SK-N-SH treated with all-trans-retinoic acid at 6 μM for 48 hours (cell line): ENCODE measurements at regions not wholly inside any gene's neighbourhood (a gene's known extent, or its start where the extent isn't known, plus 50 kb on each side); places are given as distances from the start of the nearest gene placed in this dataset.

Source experiments
- ATAC-seq: fragments of 200-7000 bp; cut with Tn5 transposase; 3 replicates; pipeline ENCODE4 v1.9.1; 2020; ENCODE audit warnings: mild to moderate bottlenecking, moderate library complexity
- ARNTL ChIP-seq: fragments of 450-650 bp; formaldehyde crosslinking; IDR thresholded peaks from 2 replicates; pipeline ENCODE4 v1.5.0; 2020; ENCODE audit warnings: low read depth, mild to moderate bottlenecking, moderate library complexity, borderline replicate concordance
- BACH2 ChIP-seq: fragments of 250-450 bp; sonication (Bioruptor Pico); IDR thresholded peaks from 2 replicates; pipeline ENCODE4 v1.9.0; 2021; ENCODE audit warnings: mild to moderate bottlenecking, borderline replicate concordance
- CSDC2 ChIP-seq: fragments of 250-450 bp; sonication (Bioruptor Pico); IDR thresholded peaks from 2 replicates; pipeline ENCODE4 v1.5.0; 2020; ENCODE audit warnings: mild to moderate bottlenecking, moderate library complexity
- ESRRG ChIP-seq: fragments of 250-450 bp; sonication (Bioruptor Pico); IDR thresholded peaks from 2 replicates; pipeline ENCODE4 v1.6.1; 2021; ENCODE audit warnings: mild to moderate bottlenecking
- GLIS3 ChIP-seq: fragments of 250-450 bp; sonication (Bioruptor Pico); IDR thresholded peaks from 2 replicates; pipeline ENCODE4 v1.5.0; 2020; ENCODE audit warnings: mild to moderate bottlenecking, moderate library complexity
- ISL1 ChIP-seq: fragments of 250-450 bp; sonication (Bioruptor Pico); IDR thresholded peaks from 2 replicates; pipeline ENCODE4 v2.1.2; 2022; ENCODE audit warnings: mild to moderate bottlenecking, moderate library complexity
- OSR1 ChIP-seq: fragments of 250-450 bp; sonication (Bioruptor Pico); IDR thresholded peaks from 2 replicates; pipeline ENCODE4 v1.8.0; 2022; ENCODE audit warnings: moderate library complexity, mild to moderate bottlenecking, inconsistent platforms
- PPARA ChIP-seq: fragments of 250-450 bp; sonication (Bioruptor Pico); IDR thresholded peaks from 2 replicates; pipeline ENCODE4 v1.5.0; 2020; ENCODE audit warnings: mild to moderate bottlenecking, borderline replicate concordance
- RARB ChIP-seq: fragments of 250-450 bp; sonication (Bioruptor Pico); IDR thresholded peaks from 2 replicates; pipeline ENCODE4 v1.8.0; 2021; ENCODE audit warnings: mild to moderate bottlenecking, moderate library complexity
- SNAI2 ChIP-seq: fragments of 250-450 bp; sonication (Bioruptor Pico); IDR thresholded peaks from 2 replicates; pipeline ENCODE4 v1.5.0; 2020; ENCODE audit warnings: mild to moderate bottlenecking, moderate library complexity
- TCF4 ChIP-seq: fragments of 250-450 bp; sonication (Bioruptor Pico); IDR thresholded peaks from 2 replicates; pipeline ENCODE4 v1.8.0; 2021; ENCODE audit warnings: mild to moderate bottlenecking, moderate library complexity, borderline replicate concordance
- TOX ChIP-seq: fragments of 250-450 bp; sonication (Bioruptor Pico); IDR thresholded peaks from 2 replicates; pipeline ENCODE4 v1.8.0; 2021; ENCODE audit warnings: mild to moderate bottlenecking, moderate library complexity, borderline replicate concordance
- ZC3H10 ChIP-seq: fragments of 250-450 bp; sonication (Bioruptor Pico); IDR thresholded peaks from 2 replicates; pipeline ENCODE4 v1.5.1; 2021; ENCODE audit warnings: mild to moderate bottlenecking, moderate library complexity
- ZFP3 ChIP-seq: fragments of 250-450 bp; sonication (Bioruptor Pico); IDR thresholded peaks from 2 replicates; pipeline ENCODE4 v1.5.0; 2020; ENCODE audit warnings: mild to moderate bottlenecking, moderate library complexity
- ZFP30 ChIP-seq: fragments of 450-650 bp; formaldehyde crosslinking; IDR thresholded peaks from 2 replicates; pipeline ENCODE4 v1.5.0; 2022; ENCODE audit warnings: mild to moderate bottlenecking, moderate library complexity
- ZNF565 ChIP-seq: fragments of 450-650 bp; formaldehyde crosslinking; conservative IDR thresholded peaks from 2 replicates; pipeline ENCODE4 v1.5.0; 2020; ENCODE audit warnings: low read depth, mild to moderate bottlenecking, moderate library complexity
- ZNF70 ChIP-seq: fragments of 450-650 bp; formaldehyde crosslinking; IDR thresholded peaks from 2 replicates; pipeline ENCODE4 v1.5.0; 2020; ENCODE audit warnings: mild to moderate bottlenecking, moderate library complexity
- ZNF8 ChIP-seq: fragments of 450-650 bp; formaldehyde crosslinking; IDR thresholded peaks from 2 replicates; pipeline ENCODE4 v1.5.0; 2020; ENCODE audit warnings: mild to moderate bottlenecking, moderate library complexity
- TF ChIP-seq, protein P1 (sequence below): fragments of 250-450 bp; sonication (Bioruptor Pico); IDR thresholded peaks from 2 replicates; pipeline ENCODE4 v1.8.0; 2021; ENCODE audit warnings: low read depth, mild to moderate bottlenecking, moderate library complexity, borderline replicate concordance
- TF ChIP-seq, protein P2 (sequence below): fragments of 250-450 bp; sonication (Bioruptor Pico); IDR thresholded peaks from 2 replicates; pipeline ENCODE4 v1.5.0; 2020; ENCODE audit warnings: mild to moderate bottlenecking, moderate library complexity
- TF ChIP-seq, protein P3 (sequence below): fragments of 250-450 bp; sonication (Bioruptor Pico); IDR thresholded peaks from 2 replicates; pipeline ENCODE4 v1.8.0; 2020; ENCODE audit warnings: mild to moderate bottlenecking, moderate library complexity, borderline replicate concordance
- TF ChIP-seq, protein P4 (sequence below): fragments of 250-450 bp; sonication (Bioruptor Pico); IDR thresholded peaks from 2 replicates; pipeline ENCODE4 v1.5.1; 2020; ENCODE audit warnings: low read depth, mild to moderate bottlenecking, moderate library complexity
- TF ChIP-seq, protein P5 (sequence below): fragments of 250-450 bp; sonication (Bioruptor Pico); IDR thresholded peaks from 2 replicates; pipeline ENCODE4 v1.5.1; 2021; ENCODE audit warnings: mild to moderate bottlenecking, moderate library complexity

DNA sequence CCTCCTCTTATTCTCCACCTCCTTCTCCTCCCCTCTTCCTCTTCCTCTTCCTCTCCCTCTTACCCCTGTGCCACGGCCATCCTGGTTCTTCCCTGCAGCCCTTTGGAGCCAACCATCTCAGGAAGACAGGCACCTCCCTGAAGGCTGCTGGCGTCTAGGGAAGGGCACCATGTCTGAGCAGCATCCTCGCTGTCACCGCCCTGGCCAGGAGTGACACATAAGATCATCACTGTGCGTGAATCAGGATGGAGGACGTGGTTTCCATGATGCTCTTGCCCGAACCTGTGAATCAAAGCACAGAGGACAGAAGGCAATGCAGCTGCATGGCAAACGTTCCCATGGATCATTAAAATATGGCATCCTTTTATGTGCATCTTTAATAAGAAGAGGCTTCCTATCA lies 236.0 kb downstream of the SH3BP4 start:
- no peak for ATAC-seq
- TF ChIP-seq ZNF8 (no peak), SNAI2 (CRISPR knock-in tag) (no peak), ARNTL (no peak), ZC3H10 (CRISPR knock-in tag) (no peak), OSR1 (CRISPR knock-in tag) (no peak), ZNF565 (CRISPR knock-in tag) (no peak), ZFP3 (CRISPR knock-in tag) (no peak), CSDC2 (CRISPR knock-in tag) (no peak), TOX (CRISPR knock-in tag) (no peak), ZFP30 (no peak), BACH2 (CRISPR knock-in tag) (no peak), GLIS3 (CRISPR knock-in tag) (no peak), RARB (CRISPR knock-in tag) (no peak)
- TF ChIP-seq, protein P1, sequence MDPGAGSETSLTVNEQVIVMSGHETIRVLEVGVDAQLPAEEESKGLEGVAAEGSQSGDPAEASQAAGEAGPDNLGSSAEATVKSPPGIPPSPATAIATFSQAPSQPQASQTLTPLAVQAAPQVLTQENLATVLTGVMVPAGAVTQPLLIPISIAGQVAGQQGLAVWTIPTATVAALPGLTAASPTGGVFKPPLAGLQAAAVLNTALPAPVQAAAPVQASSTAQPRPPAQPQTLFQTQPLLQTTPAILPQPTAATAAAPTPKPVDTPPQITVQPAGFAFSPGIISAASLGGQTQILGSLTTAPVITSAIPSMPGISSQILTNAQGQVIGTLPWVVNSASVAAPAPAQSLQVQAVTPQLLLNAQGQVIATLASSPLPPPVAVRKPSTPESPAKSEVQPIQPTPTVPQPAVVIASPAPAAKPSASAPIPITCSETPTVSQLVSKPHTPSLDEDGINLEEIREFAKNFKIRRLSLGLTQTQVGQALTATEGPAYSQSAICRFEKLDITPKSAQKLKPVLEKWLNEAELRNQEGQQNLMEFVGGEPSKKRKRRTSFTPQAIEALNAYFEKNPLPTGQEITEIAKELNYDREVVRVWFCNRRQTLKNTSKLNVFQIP = no peak
- TF ChIP-seq, protein P2, sequence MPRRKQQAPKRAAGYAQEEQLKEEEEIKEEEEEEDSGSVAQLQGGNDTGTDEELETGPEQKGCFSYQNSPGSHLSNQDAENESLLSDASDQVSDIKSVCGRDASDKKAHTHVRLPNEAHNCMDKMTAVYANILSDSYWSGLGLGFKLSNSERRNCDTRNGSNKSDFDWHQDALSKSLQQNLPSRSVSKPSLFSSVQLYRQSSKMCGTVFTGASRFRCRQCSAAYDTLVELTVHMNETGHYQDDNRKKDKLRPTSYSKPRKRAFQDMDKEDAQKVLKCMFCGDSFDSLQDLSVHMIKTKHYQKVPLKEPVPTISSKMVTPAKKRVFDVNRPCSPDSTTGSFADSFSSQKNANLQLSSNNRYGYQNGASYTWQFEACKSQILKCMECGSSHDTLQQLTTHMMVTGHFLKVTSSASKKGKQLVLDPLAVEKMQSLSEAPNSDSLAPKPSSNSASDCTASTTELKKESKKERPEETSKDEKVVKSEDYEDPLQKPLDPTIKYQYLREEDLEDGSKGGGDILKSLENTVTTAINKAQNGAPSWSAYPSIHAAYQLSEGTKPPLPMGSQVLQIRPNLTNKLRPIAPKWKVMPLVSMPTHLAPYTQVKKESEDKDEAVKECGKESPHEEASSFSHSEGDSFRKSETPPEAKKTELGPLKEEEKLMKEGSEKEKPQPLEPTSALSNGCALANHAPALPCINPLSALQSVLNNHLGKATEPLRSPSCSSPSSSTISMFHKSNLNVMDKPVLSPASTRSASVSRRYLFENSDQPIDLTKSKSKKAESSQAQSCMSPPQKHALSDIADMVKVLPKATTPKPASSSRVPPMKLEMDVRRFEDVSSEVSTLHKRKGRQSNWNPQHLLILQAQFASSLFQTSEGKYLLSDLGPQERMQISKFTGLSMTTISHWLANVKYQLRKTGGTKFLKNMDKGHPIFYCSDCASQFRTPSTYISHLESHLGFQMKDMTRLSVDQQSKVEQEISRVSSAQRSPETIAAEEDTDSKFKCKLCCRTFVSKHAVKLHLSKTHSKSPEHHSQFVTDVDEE (CRISPR knock-in tag) = no peak

DNA sequence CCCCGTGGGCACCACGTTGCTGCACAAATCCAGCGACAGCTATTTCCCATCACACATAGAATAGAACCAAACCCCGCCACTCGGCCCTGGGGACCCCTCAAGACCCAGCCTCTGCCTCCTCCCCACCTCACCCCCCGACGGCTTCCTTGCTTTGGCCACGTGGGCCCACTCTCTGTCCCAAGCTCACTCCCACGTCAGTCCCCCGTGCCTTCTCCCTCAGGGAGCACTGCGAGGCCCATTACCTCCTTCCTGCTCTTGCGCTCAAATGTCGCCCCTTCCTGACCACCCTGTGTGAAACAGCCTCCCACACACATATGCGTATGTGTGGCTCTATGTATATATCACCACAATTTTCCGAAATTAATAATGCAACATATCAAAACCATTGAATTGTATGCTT lies 239.7 kb downstream of the SH3BP4 start:
- no peak for ATAC-seq
- TF ChIP-seq, protein P2 (CRISPR knock-in tag) = no peak
- no peak for TF ChIP-seq ZC3H10 (CRISPR knock-in tag)
- TF ChIP-seq TCF4 = no peak
- no peak for TF ChIP-seq GLIS3 (CRISPR knock-in tag)
- TF ChIP-seq ZFP3 (CRISPR knock-in tag) = no peak
- no peak for TF ChIP-seq CSDC2 (CRISPR knock-in tag)

DNA sequence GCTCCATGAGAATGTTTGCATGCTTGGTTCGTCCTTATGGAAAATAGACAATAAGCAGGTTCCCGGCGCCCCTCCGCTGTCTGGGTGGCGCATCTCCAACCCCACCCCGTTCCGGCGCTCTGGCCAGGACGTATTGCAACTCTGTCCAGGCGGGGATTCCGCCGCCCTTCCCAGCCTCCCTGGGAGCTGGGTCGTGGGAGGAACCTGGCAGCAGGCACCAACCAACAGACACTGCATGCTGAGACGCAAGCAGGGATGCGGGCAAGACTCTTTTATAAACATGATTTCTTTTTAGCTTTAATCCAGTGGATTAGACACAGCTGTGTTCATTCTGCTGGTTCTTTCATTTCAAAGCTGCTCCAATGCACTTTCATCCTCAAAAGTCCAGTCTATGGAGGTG lies 240.2 kb downstream of the SH3BP4 start:
- no peak for ATAC-seq
- no peak for TF ChIP-seq OSR1 (CRISPR knock-in tag)
- no peak for TF ChIP-seq ZNF8
- no peak for TF ChIP-seq ESRRG (CRISPR knock-in tag)
- TF ChIP-seq ISL1 (CRISPR knock-in tag) = no peak
- no peak for TF ChIP-seq SNAI2 (CRISPR knock-in tag)
- TF ChIP-seq ZC3H10 (CRISPR knock-in tag) = no peak
- TF ChIP-seq, protein P3, sequence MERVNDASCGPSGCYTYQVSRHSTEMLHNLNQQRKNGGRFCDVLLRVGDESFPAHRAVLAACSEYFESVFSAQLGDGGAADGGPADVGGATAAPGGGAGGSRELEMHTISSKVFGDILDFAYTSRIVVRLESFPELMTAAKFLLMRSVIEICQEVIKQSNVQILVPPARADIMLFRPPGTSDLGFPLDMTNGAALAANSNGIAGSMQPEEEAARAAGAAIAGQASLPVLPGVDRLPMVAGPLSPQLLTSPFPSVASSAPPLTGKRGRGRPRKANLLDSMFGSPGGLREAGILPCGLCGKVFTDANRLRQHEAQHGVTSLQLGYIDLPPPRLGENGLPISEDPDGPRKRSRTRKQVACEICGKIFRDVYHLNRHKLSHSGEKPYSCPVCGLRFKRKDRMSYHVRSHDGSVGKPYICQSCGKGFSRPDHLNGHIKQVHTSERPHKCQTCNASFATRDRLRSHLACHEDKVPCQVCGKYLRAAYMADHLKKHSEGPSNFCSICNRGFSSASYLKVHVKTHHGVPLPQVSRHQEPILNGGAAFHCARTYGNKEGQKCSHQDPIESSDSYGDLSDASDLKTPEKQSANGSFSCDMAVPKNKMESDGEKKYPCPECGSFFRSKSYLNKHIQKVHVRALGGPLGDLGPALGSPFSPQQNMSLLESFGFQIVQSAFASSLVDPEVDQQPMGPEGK (CRISPR knock-in tag) = no peak
- TF ChIP-seq RARB (CRISPR knock-in tag) = no peak
- TF ChIP-seq ARNTL = no peak
- no peak for TF ChIP-seq BACH2 (CRISPR knock-in tag)
- TF ChIP-seq ZNF70 = no peak
- TF ChIP-seq PPARA (CRISPR knock-in tag) = no peak
- TF ChIP-seq, protein P4, sequence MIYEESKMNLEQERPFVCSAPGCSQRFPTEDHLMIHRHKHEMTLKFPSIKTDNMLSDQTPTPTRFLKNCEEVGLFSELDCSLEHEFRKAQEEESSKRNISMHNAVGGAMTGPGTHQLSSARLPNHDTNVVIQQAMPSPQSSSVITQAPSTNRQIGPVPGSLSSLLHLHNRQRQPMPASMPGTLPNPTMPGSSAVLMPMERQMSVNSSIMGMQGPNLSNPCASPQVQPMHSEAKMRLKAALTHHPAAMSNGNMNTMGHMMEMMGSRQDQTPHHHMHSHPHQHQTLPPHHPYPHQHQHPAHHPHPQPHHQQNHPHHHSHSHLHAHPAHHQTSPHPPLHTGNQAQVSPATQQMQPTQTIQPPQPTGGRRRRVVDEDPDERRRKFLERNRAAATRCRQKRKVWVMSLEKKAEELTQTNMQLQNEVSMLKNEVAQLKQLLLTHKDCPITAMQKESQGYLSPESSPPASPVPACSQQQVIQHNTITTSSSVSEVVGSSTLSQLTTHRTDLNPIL (CRISPR knock-in tag) = no peak
- TF ChIP-seq, protein P2 (CRISPR knock-in tag) = no peak
- no peak for TF ChIP-seq ZNF565 (CRISPR knock-in tag)
- no peak for TF ChIP-seq TOX (CRISPR knock-in tag)
- no peak for TF ChIP-seq TCF4
- no peak for TF ChIP-seq CSDC2 (CRISPR knock-in tag)
- TF ChIP-seq, protein P5, sequence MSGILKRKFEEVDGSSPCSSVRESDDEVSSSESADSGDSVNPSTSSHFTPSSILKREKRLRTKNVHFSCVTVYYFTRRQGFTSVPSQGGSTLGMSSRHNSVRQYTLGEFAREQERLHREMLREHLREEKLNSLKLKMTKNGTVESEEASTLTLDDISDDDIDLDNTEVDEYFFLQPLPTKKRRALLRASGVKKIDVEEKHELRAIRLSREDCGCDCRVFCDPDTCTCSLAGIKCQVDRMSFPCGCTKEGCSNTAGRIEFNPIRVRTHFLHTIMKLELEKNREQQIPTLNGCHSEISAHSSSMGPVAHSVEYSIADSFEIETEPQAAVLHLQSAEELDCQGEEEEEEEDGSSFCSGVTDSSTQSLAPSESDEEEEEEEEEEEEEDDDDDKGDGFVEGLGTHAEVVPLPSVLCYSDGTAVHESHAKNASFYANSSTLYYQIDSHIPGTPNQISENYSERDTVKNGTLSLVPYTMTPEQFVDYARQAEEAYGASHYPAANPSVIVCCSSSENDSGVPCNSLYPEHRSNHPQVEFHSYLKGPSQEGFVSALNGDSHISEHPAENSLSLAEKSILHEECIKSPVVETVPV (CRISPR knock-in tag) = no peak
- no peak for TF ChIP-seq ZFP30
